Endothelial cell of umbilical vein (primary cell): ENCODE measurements at regions not wholly inside any gene's neighbourhood (a gene's known extent, or its start where the extent isn't known, plus 50 kb on each side); places are given as distances from the start of the nearest gene placed in this dataset.

Experiments used
- BruUV-seq: library from RNA; stranded (reverse); fragments of 400-500 nt; replicated peaks from 2 replicates; lab custom pipeline; 2021; lab: Mats Ljungman, UMichigan
- CTCF ChIA-PET: fragments of 300-600, 350-600 bp; sonication (Branson Sonifier 250); formaldehyde crosslinking; loops from one replicate; lab custom pipeline; 2021; ENCODE audit warnings: antibody characterized with exemption, inconsistent platforms; lab: Charles Lee
- POLR2A ChIA-PET: fragments of 300-600, 350-600 bp; sonication (Branson Sonifier 250); formaldehyde crosslinking; loops from one replicate; lab custom pipeline; 2021; ENCODE audit warnings: antibody characterized with exemption, inconsistent platforms; lab: Charles Lee
- DNase-seq: peaks from one replicate; pipeline ENCODE4 v3.0.0-alpha.2; 2011; ENCODE audit warnings: low read depth, low spot score
- FAIRE-seq: peaks from 2 replicates; lab custom pipeline; 2011; peaks lifted over from hg19 to GRCh38; lab: Jason Lieb, UNC
- H2AFZ ChIP-seq: 2 replicates; pipeline ENCODE4 v1.6.0; 2012; ENCODE audit warnings: low read depth, low read length, control low read depth, inconsistent platforms
- H3K27ac ChIP-seq: 2 replicates; pipeline ENCODE4 v1.5.1; 2011; ENCODE audit warnings: low read depth, mild to moderate bottlenecking, control low read depth, low read length, moderate library complexity; ENCODE audit not compliant: insufficient read depth
- H3K27me3 ChIP-seq, 2 experiments: 2 replicates each; pipeline versions ENCODE4 v1.6.0 to v1.6.1; 2011; ENCODE audit warnings: low read length in 2 of 2, mixed read lengths in 1 of 2; ENCODE audit not compliant: control insufficient read depth in 2 of 2, insufficient read depth in 2 of 2
- H3K36me3 ChIP-seq, 2 experiments: 2 replicates in 1 of 2; 3 replicates in 1 of 2; pipeline ENCODE4 v1.5.1; 2011; ENCODE audit warnings: low read length in 2 of 2, mild to moderate bottlenecking in 1 of 2, moderate library complexity in 1 of 2; ENCODE audit not compliant: control insufficient read depth in 2 of 2, insufficient read depth in 2 of 2; ENCODE audit errors: extremely low read depth in 1 of 2
- H3K4me1 ChIP-seq: 3 replicates; pipeline ENCODE4 v1.5.1; 2011; ENCODE audit warnings: mild to moderate bottlenecking, low read length; ENCODE audit not compliant: control insufficient read depth, insufficient read depth; ENCODE audit errors: extremely low read depth
- H3K4me2 ChIP-seq: 2 replicates; pipeline ENCODE4 v1.6.1; 2011; ENCODE audit warnings: low read length, control low read depth, mixed read lengths; ENCODE audit not compliant: insufficient read depth
- H3K4me3 ChIP-seq, 3 experiments: fragments of 200-600 bp in 1 of 3; sonication (generic), shearing (Covaris generic) in 1 of 3; replicated peaks in 1 of 3; 2 replicates each; pipeline ENCODE4 v1.5.1; 2011 to 2016; ENCODE audit warnings: control low read depth in 3 of 3, low read length in 3 of 3, mild to moderate bottlenecking in 2 of 3, inconsistent platforms in 1 of 3, low read depth in 1 of 3, moderate library complexity in 1 of 3; ENCODE audit not compliant: insufficient read depth in 1 of 3
- H3K79me2 ChIP-seq: 2 replicates; pipeline ENCODE4 v1.6.0; 2012; ENCODE audit warnings: low read length, inconsistent platforms; ENCODE audit not compliant: control insufficient read depth, insufficient read depth
- H3K9ac ChIP-seq: replicated peaks from 2 replicates; pipeline ENCODE3; 2011; ENCODE audit warnings: low read length, control low read depth; ENCODE audit not compliant: insufficient read depth; ENCODE audit errors: extremely low read depth
- H3K9me1 ChIP-seq: replicated peaks from 3 replicates; pipeline ENCODE4 v1.6.0; 2011; ENCODE audit warnings: mild to moderate bottlenecking, low read length; ENCODE audit not compliant: control insufficient read depth, insufficient read depth; ENCODE audit errors: extremely low read depth
- H3K9me3 ChIP-seq: replicated peaks from 2 replicates; pipeline ENCODE4 v1.5.1; 2012; ENCODE audit warnings: low read length, inconsistent platforms; ENCODE audit not compliant: control insufficient read depth, insufficient read depth
- H4K20me1 ChIP-seq: replicated peaks from 2 replicates; pipeline ENCODE3; 2011; ENCODE audit warnings: mild to moderate bottlenecking, low read length; ENCODE audit not compliant: control insufficient read depth, insufficient read depth; ENCODE audit errors: extremely low read depth
- CTCF ChIP-seq, 2 donors: IDR thresholded peaks; 1 replicate in 1 of 2; 2 replicates in 1 of 2; pipeline ENCODE4 v1.5.1; 2011; ENCODE audit warnings: low read length in 2 of 2, mild to moderate bottlenecking in 2 of 2, moderate library complexity in 2 of 2, control low read depth in 1 of 2, inconsistent platforms in 1 of 2, low read depth in 1 of 2; ENCODE audit not compliant: insufficient read depth in 1 of 2; ENCODE audit errors: extremely low read depth in 1 of 2
- EZH2 ChIP-seq: IDR thresholded peaks from 2 replicates; pipeline ENCODE4 v1.6.1; 2012; ENCODE audit warnings: borderline replicate concordance, low read depth, mild to moderate bottlenecking, moderate library complexity, low read length, inconsistent platforms; ENCODE audit not compliant: severe bottlenecking
- FOS ChIP-seq: IDR thresholded peaks from 2 replicates; pipeline ENCODE4 v1.6.1; 2011; ENCODE audit warnings: mild to moderate bottlenecking, low read length, moderate library complexity, borderline replicate concordance; ENCODE audit not compliant: insufficient read depth
- GATA2 ChIP-seq: IDR thresholded peaks from 2 replicates; pipeline ENCODE4 v1.7.0; 2011; ENCODE audit warnings: low read depth, mild to moderate bottlenecking, moderate library complexity, mixed read lengths, low read length; ENCODE audit not compliant: insufficient read length, insufficient read depth
- JUN ChIP-seq: IDR thresholded peaks from 2 replicates; pipeline ENCODE4 v1.6.1; 2011; ENCODE audit warnings: borderline replicate concordance, low read depth; ENCODE audit not compliant: insufficient read length, insufficient read depth
- MAX ChIP-seq: IDR thresholded peaks from 2 replicates; pipeline ENCODE4 v1.6.1; 2011; ENCODE audit not compliant: insufficient read depth, insufficient read length
- MYC ChIP-seq: IDR thresholded peaks from one replicate; pipeline ENCODE4 v1.6.1; 2011; ENCODE audit warnings: mild to moderate bottlenecking, low read depth, low read length
- POLR2A ChIP-seq: IDR thresholded peaks from 2 replicates; pipeline ENCODE4 v1.6.1; 2012; ENCODE audit warnings: low read depth, mild to moderate bottlenecking, control low read depth, low read length
- POLR2AphosphoS5 ChIP-seq: IDR thresholded peaks from 2 replicates; pipeline ENCODE4 v1.6.1; 2012; ENCODE audit warnings: low read depth, mild to moderate bottlenecking, control low read depth, low read length, moderate library complexity; ENCODE audit not compliant: insufficient read depth
- dilution Hi-C: fragments of 300-500 bp; cut with MboI; formaldehyde crosslinking; loops from one replicate; pipeline ENCODE4 v1.15.0; 2019; ENCODE audit warnings: low sequenced_read_pairs; ENCODE audit not compliant: extremely low pct_ligation_motif_present
- intact Hi-C: fragments of 100-400 bp; cut with micrococcal nuclease; formaldehyde crosslinking; loops from one replicate; pipeline ENCODE4 v1.10.0; 2022

- no peaks in the 10 kb centered on the region for H3K9me1 ChIP-seq
- intact Hi-C loops, result no loop called here
- no peak overlapping the region for H3K4me3 ChIP-seq
- DNase-seq (no peak), FAIRE-seq (no peak)
- H3K9ac ChIP-seq, result no peak overlapping the region
- no peaks in the 10 kb centered on the region for H3K9me3 ChIP-seq
- no peak overlapping the region for H2AFZ ChIP-seq
- peaks cover 4 to 6% of the 10 kb centered on the region in 2 experiments for H3K27me3 ChIP-seq
- BruUV-seq, result no TSS peak
- no peak for TF ChIP-seq EZH2
- ChIA-PET CTCF (no interaction called here), POLR2A (no interaction called here)
- H4K20me1 ChIP-seq, result no peaks in the 10 kb centered on the region
- dilution Hi-C loops, result no loop called here
- no peaks in the 10 kb centered on the region for H3K79me2 ChIP-seq
- no peak overlapping the region for H3K27ac ChIP-seq
- no peak overlapping the region for H3K4me2 ChIP-seq
- no peaks in the 10 kb centered on the region for H3K4me1 ChIP-seq
- no peaks in the 10 kb centered on the region for H3K36me3 ChIP-seq
These were observed 223.8 kb upstream of the PRSS16 start for GRCh38 chr6:27023664-27024063.

- DNase-seq, result no peak
- dilution Hi-C loops, result no loop called here
These were observed 222.2 kb upstream of the PRSS16 start for GRCh38 chr6:27025351-27025750.

More at GRCh38 chr6:27025351-27025750, 222.2 kb upstream of the PRSS16 start:
- POLR2A ChIA-PET, result no interaction called here
- TF ChIP-seq MAX, result no peak
- TF ChIP-seq EZH2, result no peak
- TF ChIP-seq CTCF (IDR thresholded peaks at IDR 0.05; ENCODE audit: extremely low read depth in 1 of 2, insufficient read depth in 1 of 2, low read depth in 1 of 2, low read length in 2 of 2), result no peak
- no peak for TF ChIP-seq POLR2A
- no peak for TF ChIP-seq POLR2AphosphoS5
- TF ChIP-seq GATA2, result no peak
- TF ChIP-seq FOS, result no peak
- no peak for TF ChIP-seq JUN
- TF ChIP-seq MYC, result no peak
- Histone ChIP-seq H3K9me1 (no peaks in the 10 kb centered on the region), H2AFZ (no peak overlapping the region), H3K9me3 (no peaks in the 10 kb centered on the region), H3K27ac (no peak overlapping the region), H4K20me1 (no peaks in the 10 kb centered on the region), H3K79me2 (no peaks in the 10 kb centered on the region), H3K4me2 (no peak overlapping the region), H3K4me1 (no peaks in the 10 kb centered on the region), H3K27me3 (peaks cover 4 to 6% of the 10 kb centered on the region in 2 experiments), H3K36me3 (no peaks in the 10 kb centered on the region), H3K9ac (no peak overlapping the region), H3K4me3 (no peak overlapping the region)
- intact Hi-C loops, result no loop called here
- BruUV-seq, result no TSS peak
- FAIRE-seq, result no peak
- CTCF ChIA-PET, result no interaction called here
